AG09319 (cell line): ENCODE measurements at regions not wholly inside any gene's neighbourhood (a gene's known extent, or its start where the extent isn't known, plus 50 kb on each side); places are given as distances from the start of the nearest gene placed in this dataset.
"Not testable (repeated sequence)": the region's sequence is repeated elsewhere in the genome, so short reads cannot be mapped to it uniquely, and the experiment has no call there.

Source experiments
- DNase-seq: peaks from one replicate; pipeline ENCODE4 v3.0.0-alpha.2; 2010; ENCODE audit warnings: low read depth; ENCODE audit errors: extremely low read depth
- CTCF ChIP-seq: IDR thresholded peaks from 2 replicates; pipeline ENCODE4 v1.5.1; 2011; ENCODE audit warnings: low read depth, mild to moderate bottlenecking, inconsistent platforms, low read length, moderate library complexity

- TF ChIP-seq CTCF: no peak
- no peak for DNase-seq
These were observed 268.8 kb downstream of the MEX3B start for GRCh38 chr15:81776976-81777375.

- not testable (repeated sequence) for DNase-seq
These were observed 270.0 kb downstream of the MEX3B start for GRCh38 chr15:81775779-81776178.

- no peak for TF ChIP-seq CTCF
- DNase-seq: no peak
These were observed 271.5 kb downstream of the MEX3B start for GRCh38 chr15:81774309-81774708.

- DNase-seq: no peak
- no peak for TF ChIP-seq CTCF
These were observed 277.0 kb downstream of the MEX3B start for GRCh38 chr15:81768773-81769172.

- no peak for DNase-seq
- no peak for TF ChIP-seq CTCF
These were observed 278.9 kb downstream of the MEX3B start for GRCh38 chr15:81766829-81767475.

- DNase-seq: no peak
These were observed 280.0 kb downstream of the MEX3B start for GRCh38 chr15:81765816-81766215.

GRCh38 chr15:81763304-81763703 lies 282.5 kb downstream of the MEX3B start:
- no peak for DNase-seq
- TF ChIP-seq CTCF: no peak

More at GRCh38 chr15:81765816-81766215, 280.0 kb downstream of the MEX3B start:
- TF ChIP-seq CTCF: no peak

- DNase-seq: no peak
- TF ChIP-seq CTCF: no peak
These were observed 285.1 kb downstream of the MEX3B start for GRCh38 chr15:81760686-81761085.
